Testis (tissue), 2 donors: ENCODE measurements at regions not wholly inside any gene's neighbourhood (a gene's known extent, or its start where the extent isn't known, plus 50 kb on each side); places are given as distances from the start of the nearest gene placed in this dataset.
"Not testable (repeated sequence)": the region's sequence is repeated elsewhere in the genome, so short reads cannot be mapped to it uniquely, and the experiment has no call there.

Experiments used
- DNase-seq: peaks from one replicate; pipeline ENCODE4 v3.0.0-alpha.2; 2019
- H3K27ac ChIP-seq, 2 donors: fragments of 200-600 bp; sonication (generic); one replicate each; pipeline ENCODE4 v1.5.1; 2019
- H3K27me3 ChIP-seq: fragments of 200-600 bp; sonication (generic); one replicate; pipeline ENCODE4 v1.5.1; 2019
- H3K36me3 ChIP-seq: fragments of 200-600 bp; sonication (generic); one replicate; pipeline ENCODE4 v1.5.1; 2017; ENCODE audit warnings: low read depth; ENCODE audit errors: missing control alignments
- H3K4me1 ChIP-seq: fragments of 200-600 bp; sonication (generic); one replicate; pipeline ENCODE4 v1.5.1; 2019
- H3K4me3 ChIP-seq, 2 donors: fragments of 200-600 bp; sonication (generic); one replicate each; pipeline ENCODE4 v1.5.1; 2017 to 2019
- H3K9me3 ChIP-seq: fragments of 200-600 bp; sonication (generic); one replicate; pipeline ENCODE4 v1.5.1; 2017
- CTCF ChIP-seq, 3 experiments: fragments of 450-650 bp in 2 of 3; fragments of 200-600 bp in 1 of 3; sonication (generic) in 1 of 3; IDR thresholded peaks; one replicate each; pipeline ENCODE4 v1.5.1; 2016 to 2019; ENCODE audit warnings: antibody characterized with exemption in 3 of 3, mild to moderate bottlenecking in 2 of 3, moderate library complexity in 1 of 3
- POLR2A ChIP-seq: fragments of 450-650 bp; IDR thresholded peaks from one replicate; pipeline ENCODE4 v1.6.1; 2017; ENCODE audit warnings: antibody characterized with exemption, mild to moderate bottlenecking, moderate library complexity
- WGBS, 2 donors: methylation state at CpG; one replicate each; pipeline ENCODE4 v1.1.5; 2018; 5-methylcytosine and 5-hydroxymethylcytosine counted together
- intact Hi-C: fragments of 100-400 bp; cut with DNase I; formaldehyde crosslinking; loops from one replicate; pipeline ENCODE4 v1.15.1; 2023; ENCODE audit warnings: low total_unique reads

- H3K4me3 ChIP-seq, result peak overlapping the region; percentile 1 to 49
- WGBS, 2 donors, result 2 to 6% methylated on average over 36 of the region's 36 CpGs
- peak; percentile 64 for DNase-seq
Observed at GRCh38 chr6:27668442-27669294, 195.8 kb upstream of the ZNF184 start.

GRCh38 chr6:27667657-27668441 is 194.9 kb upstream of the ZNF184 start:
- H3K27ac ChIP-seq, result no peak overlapping the region
- no peaks in the 10 kb centered on the region for H3K27me3 ChIP-seq
- 4 to 6% methylated on average over 22 of the region's 22 CpGs for WGBS, 2 donors
- peak overlapping the region in 1 of 2 donors; percentile 49 for H3K4me3 ChIP-seq
- no peak for TF ChIP-seq POLR2A
- TF ChIP-seq CTCF (IDR thresholded peaks at IDR 0.05), result no peak
- H3K36me3 ChIP-seq, result no peaks in the 10 kb centered on the region
- peaks cover 3% of the 10 kb centered on the region for H3K4me1 ChIP-seq
- no peak for DNase-seq
- intact Hi-C loops, result no loop called here
- H3K9me3 ChIP-seq, result no peaks in the 10 kb centered on the region

More at GRCh38 chr6:27668442-27669294, 195.8 kb upstream of the ZNF184 start:
- no peaks in the 10 kb centered on the region for H3K36me3 ChIP-seq
- no peak for TF ChIP-seq POLR2A
- TF ChIP-seq CTCF (IDR thresholded peaks at IDR 0.05), result no peak
- H3K9me3 ChIP-seq, result no peaks in the 10 kb centered on the region
- peaks cover 3% of the 10 kb centered on the region for H3K4me1 ChIP-seq
- no peak overlapping the region for H3K27ac ChIP-seq
- H3K27me3 ChIP-seq, result no peaks in the 10 kb centered on the region
- intact Hi-C loops, result no loop called here

GRCh38 chr6:27667016-27667656 is 194.2 kb upstream of the ZNF184 start:
- no peaks in the 10 kb centered on the region for H3K9me3 ChIP-seq
- peaks cover 3% of the 10 kb centered on the region for H3K4me1 ChIP-seq
- WGBS, 2 donors, result 6 to 9% methylated on average over 14 of the region's 14 CpGs
- H3K27me3 ChIP-seq, result no peaks in the 10 kb centered on the region
- no peak overlapping the region for H3K4me3 ChIP-seq
- no peak for TF ChIP-seq CTCF (IDR thresholded peaks at IDR 0.05)
- TF ChIP-seq POLR2A, result no peak
- intact Hi-C loops, result no loop called here
- no peak overlapping the region for H3K27ac ChIP-seq
- H3K36me3 ChIP-seq, result no peaks in the 10 kb centered on the region
- no peak for DNase-seq

- intact Hi-C loops, result no loop called here
- no peak overlapping the region for H3K27ac ChIP-seq
- no peaks in the 10 kb centered on the region for H3K27me3 ChIP-seq
Observed at GRCh38 chr6:27662769-27663168, 189.9 kb upstream of the ZNF184 start.

GRCh38 chr6:27662212-27662611 is 189.3 kb upstream of the ZNF184 start:
- DNase-seq, H3K4me3 ChIP-seq, H3K4me1 ChIP-seq, H3K27ac ChIP-seq, H3K9me3 ChIP-seq, intact Hi-C loops, H3K36me3 ChIP-seq, H3K27me3 ChIP-seq: not testable (repeated sequence)
- WGBS, 2 donors, result 68 to 77% methylated on average over 5 of the region's 5 CpGs

More at GRCh38 chr6:27662769-27663168, 189.9 kb upstream of the ZNF184 start:
- TF ChIP-seq CTCF (IDR thresholded peaks at IDR 0.05) (no peak), POLR2A (no peak)
- Histone ChIP-seq H3K36me3 (no peaks in the 10 kb centered on the region), H3K4me1 (no peaks in the 10 kb centered on the region), H3K4me3 (no peak overlapping the region), H3K9me3 (no peaks in the 10 kb centered on the region)
- WGBS, 2 donors, result 12 to 14% methylated on average over 1 of the region's 1 CpG
- no peak for DNase-seq

GRCh38 chr6:27653143-27653825 is 180.4 kb upstream of the ZNF184 start:
- H3K4me1 ChIP-seq, H3K9me3 ChIP-seq, DNase-seq, intact Hi-C loops, H3K27me3 ChIP-seq, H3K27ac ChIP-seq, H3K36me3 ChIP-seq: not testable (repeated sequence)
- 34% methylated on average over 47 of the region's 60 CpGs; no CpG with 5 or more reads in 1 of the 2 donors for WGBS, 2 donors
- peak overlapping the region in 1 of 2 donors; percentile 29 for H3K4me3 ChIP-seq
